Immature natural killer cell (primary cell): ENCODE measurements at regions not wholly inside any gene's neighbourhood (a gene's known extent, or its start where the extent isn't known, plus 50 kb on each side); places are given as distances from the start of the nearest gene placed in this dataset.
A peak's percentile ranks its signal among the peaks of the same experiment; 100 is the strongest.

Source experiments
- DNase-seq, 3 donors: peaks; one replicate each; pipeline ENCODE4 v3.0.0; 2022; ENCODE audit warnings: mixed read lengths in 1 of 3
- H3K27ac Mint-ChIP-seq, 6 donors: one replicate each; pipeline ENCODE4 v1.8.0; 2020; ENCODE audit warnings: mixed read lengths in 6 of 6, mild to moderate bottlenecking in 5 of 6, inconsistent platforms in 4 of 6, moderate library complexity in 3 of 6
- H3K27me3 Mint-ChIP-seq, 3 donors: one replicate each; pipeline ENCODE4 v1.8.0; 2020 to 2021; ENCODE audit warnings: low read depth in 3 of 3, mild to moderate bottlenecking in 3 of 3, mixed read lengths in 3 of 3, moderate library complexity in 3 of 3, inconsistent platforms in 1 of 3
- H3K36me3 Mint-ChIP-seq, 3 donors: one replicate each; pipeline ENCODE4 v1.8.0; 2020; ENCODE audit warnings: mixed read lengths in 3 of 3, inconsistent platforms in 2 of 3, mild to moderate bottlenecking in 2 of 3
- H3K4me1 Mint-ChIP-seq, 2 donors: one replicate each; pipeline ENCODE4 v1.8.0; 2020; ENCODE audit warnings: inconsistent platforms in 2 of 2, mild to moderate bottlenecking in 2 of 2, mixed read lengths in 2 of 2, moderate library complexity in 1 of 2
- H3K4me3 Mint-ChIP-seq, 5 donors: one replicate each; pipeline ENCODE4 v1.8.0; 2020; ENCODE audit warnings: mild to moderate bottlenecking in 5 of 5, mixed read lengths in 5 of 5, inconsistent platforms in 3 of 5, moderate library complexity in 3 of 5
- H3K9me3 Mint-ChIP-seq, 6 donors: one replicate each; pipeline ENCODE4 v1.8.0; 2020; ENCODE audit warnings: mild to moderate bottlenecking in 6 of 6, mixed read lengths in 6 of 6, inconsistent platforms in 4 of 6, moderate library complexity in 3 of 6

DNA sequence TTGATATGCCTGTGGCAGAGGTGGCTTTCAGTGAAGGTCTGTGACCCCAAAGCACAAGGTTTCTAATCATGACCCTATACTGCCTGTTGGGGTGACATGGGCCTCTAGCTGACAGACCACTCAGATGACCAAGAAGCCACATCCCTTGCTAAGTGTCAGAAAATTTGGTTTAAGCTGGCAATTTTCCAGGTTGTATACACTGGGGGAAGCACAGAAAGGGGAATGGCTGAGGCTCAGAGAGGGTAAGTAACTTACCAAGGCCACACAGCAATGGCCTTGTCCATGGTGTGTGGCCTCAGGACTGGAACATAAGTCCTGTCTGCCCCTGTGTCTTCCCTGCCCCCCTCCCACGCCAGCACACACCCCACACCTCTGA, 66.9 kb upstream of the PRDM11 start:
- peak overlapping the region; percentile 79 to 86 (median 85) for H3K4me3 Mint-ChIP-seq
- peak overlapping the region; percentile 71 to 91 (median 90) for H3K27ac Mint-ChIP-seq
- peaks cover 65 to 78% of the 10 kb centered on the region in 2 donors for H3K4me1 Mint-ChIP-seq
- peak; percentile 58 to 66 (median 63) for DNase-seq
- H3K36me3 Mint-ChIP-seq, result peaks cover 0 to 4% (median 0%) of the 10 kb centered on the region in 3 donors
- H3K27me3 Mint-ChIP-seq, result peaks cover 4 to 26% (median 20%) of the 10 kb centered on the region in 3 donors
- peaks cover 0 to 1% (median 0%) of the 10 kb centered on the region in 6 donors for H3K9me3 Mint-ChIP-seq

- Mint-ChIP-seq H3K36me3 (peaks cover 0 to 4% (median 0%) of the 10 kb centered on the region in 3 donors), H3K4me3 (peak overlapping the region; percentile 79 to 86 (median 85)), H3K4me1 (peaks cover 66 to 78% of the 10 kb centered on the region in 2 donors), H3K27ac (peak overlapping the region; percentile 71 to 91 (median 90)), H3K27me3 (peaks cover 4 to 26% (median 20%) of the 10 kb centered on the region in 3 donors), H3K9me3 (peaks cover 0 to 1% (median 0%) of the 10 kb centered on the region in 6 donors)
- peak; percentile 68 to 71 (median 69) for DNase-seq
Observed at GRCh38 chr11:45079943-45080719, 66.3 kb upstream of the PRDM11 start.

GRCh38 chr11:45082744-45083543, 63.5 kb upstream of the PRDM11 start:
- Mint-ChIP-seq H3K27ac (peak overlapping the region; percentile 36 to 80 (median 71)), H3K4me3 (peak overlapping the region; percentile 47 to 79 (median 70)), H3K36me3 (peaks cover 0 to 8% (median 0%) of the 10 kb centered on the region in 3 donors), H3K9me3 (peaks cover 0 to 1% (median 0%) of the 10 kb centered on the region in 6 donors), H3K27me3 (peaks cover 4 to 27% (median 16%) of the 10 kb centered on the region in 3 donors), H3K4me1 (peaks cover 73 to 97% of the 10 kb centered on the region in 2 donors)
- peak; percentile 64 to 68 (median 66) for DNase-seq

DNA sequence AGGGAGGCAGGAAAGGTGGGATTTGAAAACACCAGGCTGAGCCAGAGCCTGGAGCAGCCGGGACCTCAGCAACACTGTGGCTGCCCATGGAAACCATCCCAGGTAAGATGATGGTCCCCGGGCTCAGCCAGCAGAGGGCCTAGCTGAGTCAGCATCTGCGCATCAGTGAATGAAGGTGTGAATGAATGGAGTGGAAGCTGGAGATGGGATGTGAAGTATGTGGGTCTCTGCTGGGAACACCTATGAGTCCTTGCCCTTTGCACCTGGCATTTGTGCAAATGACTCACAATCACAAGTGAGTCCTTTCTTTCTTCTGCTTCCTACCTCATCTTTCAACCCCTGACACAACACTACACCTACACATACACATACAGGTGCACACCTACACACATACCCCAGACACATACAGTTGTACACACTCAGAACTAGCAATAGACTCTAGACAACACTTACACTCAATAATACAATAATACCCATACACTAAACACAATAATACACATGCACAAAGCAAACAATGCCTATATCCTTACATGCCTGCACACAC, 62.8 kb upstream of the PRDM11 start:
- H3K4me1 Mint-ChIP-seq, result peaks cover 70 to 90% of the 10 kb centered on the region in 2 donors
- peak overlapping the region; percentile 23 to 80 (median 71) for H3K27ac Mint-ChIP-seq
- no peak for DNase-seq
- peaks cover 4 to 23% (median 16%) of the 10 kb centered on the region in 3 donors for H3K27me3 Mint-ChIP-seq
- H3K4me3 Mint-ChIP-seq, result peak overlapping the region; percentile 47 to 79 (median 70)
- H3K36me3 Mint-ChIP-seq, result peaks cover 0 to 8% (median 0%) of the 10 kb centered on the region in 3 donors
- H3K9me3 Mint-ChIP-seq, result peaks cover 0 to 1% (median 0%) of the 10 kb centered on the region in 6 donors

DNA sequence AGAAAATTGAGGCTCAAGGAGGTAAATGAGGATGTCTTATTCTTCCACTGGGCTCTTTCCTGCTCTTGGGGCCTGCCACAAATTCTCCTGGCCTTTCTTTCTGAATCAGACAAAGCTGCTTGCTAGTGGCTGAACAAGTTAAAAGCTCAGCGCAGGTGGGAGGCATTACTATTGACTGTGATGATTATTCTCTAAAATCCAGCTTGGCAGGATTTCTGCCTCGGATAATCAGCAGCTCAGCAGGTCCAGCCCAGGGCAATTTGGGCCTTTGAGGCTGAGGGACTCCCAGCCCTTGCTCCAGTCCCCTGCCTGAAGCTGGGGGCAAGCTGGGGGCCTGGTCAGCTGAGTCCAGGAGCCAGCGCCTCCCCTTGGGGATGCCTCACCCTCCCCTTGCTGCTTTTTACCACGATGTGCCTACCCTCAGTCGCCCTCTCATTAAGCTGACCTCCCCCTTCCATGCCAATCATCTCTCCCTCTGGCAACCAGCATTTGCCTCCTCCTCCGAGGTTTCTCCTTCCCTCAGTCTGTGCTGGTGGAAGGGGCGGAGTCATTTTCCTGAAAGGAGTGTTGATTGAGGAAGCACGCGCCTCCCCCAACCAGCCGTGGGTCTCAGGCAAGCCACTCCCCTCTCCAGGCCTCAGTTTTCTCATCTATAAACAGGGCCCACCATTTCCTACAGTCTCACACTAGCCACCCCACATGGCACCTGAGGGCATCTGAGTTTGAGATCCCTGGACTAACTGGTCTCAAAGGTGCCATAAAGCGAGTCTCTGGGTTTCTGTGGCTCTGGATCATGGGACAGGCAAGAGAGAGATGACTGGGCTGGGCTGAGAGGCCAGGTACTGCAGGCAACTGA, 60.6 kb upstream of the PRDM11 start:
- Mint-ChIP-seq H3K4me3 (no peak overlapping the region), H3K36me3 (peaks cover 0 to 8% (median 0%) of the 10 kb centered on the region in 3 donors), H3K27ac (no peak overlapping the region), H3K4me1 (peaks cover 61 to 85% of the 10 kb centered on the region in 2 donors), H3K27me3 (peaks cover 0 to 14% (median 13%) of the 10 kb centered on the region in 3 donors), H3K9me3 (peaks cover 0 to 1% (median 0%) of the 10 kb centered on the region in 6 donors)
- no peak for DNase-seq

GRCh38 chr11:45086526-45086925, 59.9 kb upstream of the PRDM11 start:
- peak overlapping the region in 1 of 6 donors; percentile 16 for H3K27ac Mint-ChIP-seq
- peaks cover 0 to 1% (median 0%) of the 10 kb centered on the region in 6 donors for H3K9me3 Mint-ChIP-seq
- peaks cover 59 to 85% of the 10 kb centered on the region in 2 donors for H3K4me1 Mint-ChIP-seq
- H3K36me3 Mint-ChIP-seq, result peaks cover 0 to 8% (median 0%) of the 10 kb centered on the region in 3 donors
- H3K27me3 Mint-ChIP-seq, result peaks cover 0 to 14% (median 10%) of the 10 kb centered on the region in 3 donors
- DNase-seq, result no peak
- H3K4me3 Mint-ChIP-seq, result no peak overlapping the region

- peaks cover 0 to 14% (median 5%) of the 10 kb centered on the region in 3 donors for H3K27me3 Mint-ChIP-seq
- peaks cover 59 to 85% of the 10 kb centered on the region in 2 donors for H3K4me1 Mint-ChIP-seq
- peaks cover 0 to 8% (median 0%) of the 10 kb centered on the region in 3 donors for H3K36me3 Mint-ChIP-seq
- DNase-seq, result no peak
- peaks cover 0 to under 1% (median 0%) of the 10 kb centered on the region in 6 donors for H3K9me3 Mint-ChIP-seq
- no peak overlapping the region for H3K27ac Mint-ChIP-seq
- H3K4me3 Mint-ChIP-seq, result no peak overlapping the region
Observed at GRCh38 chr11:45087086-45087899, 59.1 kb upstream of the PRDM11 start.

DNA sequence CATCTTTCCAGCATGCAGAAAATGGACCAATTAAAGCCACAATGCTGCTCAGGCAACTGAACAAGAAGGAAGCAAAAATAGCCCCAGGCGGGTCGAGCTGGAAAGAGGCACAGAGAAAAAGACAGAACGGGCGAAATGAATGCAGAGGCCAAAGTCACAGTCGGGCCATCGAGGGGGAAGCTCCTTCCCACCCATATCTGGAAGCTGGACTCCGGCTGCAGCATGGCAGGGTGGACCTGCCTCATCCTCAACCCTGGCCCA, 58.6 kb upstream of the PRDM11 start:
- Mint-ChIP-seq H3K4me1 (peaks cover 59 to 85% of the 10 kb centered on the region in 2 donors), H3K27ac (no peak overlapping the region), H3K36me3 (peaks cover 0 to 4% (median 0%) of the 10 kb centered on the region in 3 donors), H3K9me3 (no peaks in the 10 kb centered on the region), H3K4me3 (no peak overlapping the region), H3K27me3 (peaks cover 0 to 10% (median 0%) of the 10 kb centered on the region in 3 donors)
- DNase-seq, result no peak

GRCh38 chr11:45089251-45089650, 57.2 kb upstream of the PRDM11 start:
- Mint-ChIP-seq H3K27me3 (peaks cover 4 to 17% (median 5%) of the 10 kb centered on the region in 3 donors), H3K4me1 (peaks cover 58 to 85% of the 10 kb centered on the region in 2 donors), H3K9me3 (no peaks in the 10 kb centered on the region), H3K36me3 (peaks cover 0 to 4% (median 0%) of the 10 kb centered on the region in 3 donors), H3K4me3 (no peak overlapping the region), H3K27ac (no peak overlapping the region)
- DNase-seq, result no peak

DNA sequence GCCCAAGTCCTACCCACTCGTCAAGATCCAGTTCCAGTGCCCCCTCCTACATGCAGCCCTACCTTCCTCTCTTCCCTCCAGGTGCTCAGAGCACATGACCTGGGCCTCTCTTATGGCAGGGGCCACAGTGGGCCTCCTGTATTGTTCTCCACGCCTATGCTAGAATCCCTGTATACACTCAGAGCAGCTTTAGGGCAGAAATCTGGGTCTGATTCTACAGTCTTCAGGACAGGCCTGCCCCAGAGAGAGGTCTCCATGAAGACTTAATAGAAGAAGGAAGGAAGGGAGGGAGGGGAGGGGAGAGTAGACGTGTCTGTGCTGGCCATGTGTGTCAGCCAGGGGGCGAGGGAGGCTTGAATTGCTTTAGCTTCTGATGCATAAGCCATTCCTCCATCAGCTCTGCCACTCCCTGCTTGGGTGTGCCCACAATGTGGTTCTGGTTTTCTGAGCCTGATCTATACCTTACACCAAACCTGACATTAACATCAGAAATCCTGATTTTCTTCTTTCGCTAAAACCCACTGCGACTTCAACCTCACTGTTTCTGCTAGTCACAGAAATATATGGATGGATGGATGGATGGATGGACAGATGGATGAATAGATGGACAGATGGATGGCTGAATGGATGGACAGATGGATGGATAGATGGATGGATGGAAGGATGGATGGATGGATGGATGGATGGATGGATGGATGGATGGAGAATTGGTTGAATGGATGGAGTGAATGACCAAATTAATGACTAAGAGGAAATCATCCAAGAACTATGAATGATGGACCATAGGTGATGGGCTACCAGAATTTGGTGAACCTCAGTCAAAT, 56.6 kb upstream of the PRDM11 start:
- H3K4me1 Mint-ChIP-seq, result peaks cover 59 to 80% of the 10 kb centered on the region in 2 donors

GRCh38 chr11:45090607-45091006, 55.8 kb upstream of the PRDM11 start:
- no peak for DNase-seq
- Mint-ChIP-seq H3K9me3 (no peaks in the 10 kb centered on the region), H3K4me1 (peaks cover 62 to 80% of the 10 kb centered on the region in 2 donors), H3K27me3 (peaks cover 4 to 17% (median 5%) of the 10 kb centered on the region in 3 donors), H3K4me3 (peak overlapping the region in 1 of 5 donors; percentile 5), H3K36me3 (peaks cover 0 to 4% (median 0%) of the 10 kb centered on the region in 3 donors), H3K27ac (no peak overlapping the region)

More for the DNA sequence above, 56.6 kb upstream of the PRDM11 start:
- Mint-ChIP-seq H3K4me3 (no peak overlapping the region), H3K36me3 (peaks cover 0 to 4% (median 0%) of the 10 kb centered on the region in 3 donors), H3K27me3 (peaks cover 4 to 17% (median 5%) of the 10 kb centered on the region in 3 donors), H3K9me3 (no peaks in the 10 kb centered on the region), H3K27ac (peak overlapping the region in 1 of 6 donors; percentile 45)
- DNase-seq, result no peak
